Endothelial cell of umbilical vein (primary cell): ENCODE measurements at regions not wholly inside any gene's neighbourhood (a gene's known extent, or its start where the extent isn't known, plus 50 kb on each side); places are given as distances from the start of the nearest gene placed in this dataset.
"Not testable (repeated sequence)": the region's sequence is repeated elsewhere in the genome, so short reads cannot be mapped to it uniquely, and the experiment has no call there.

Source experiments
- CTCF ChIP-seq, 2 donors: IDR thresholded peaks; 1 replicate in 1 of 2; 2 replicates in 1 of 2; pipeline ENCODE4 v1.5.1; 2011; ENCODE audit warnings: low read length in 2 of 2, mild to moderate bottlenecking in 2 of 2, moderate library complexity in 2 of 2, control low read depth in 1 of 2, inconsistent platforms in 1 of 2, low read depth in 1 of 2; ENCODE audit not compliant: insufficient read depth in 1 of 2; ENCODE audit errors: extremely low read depth in 1 of 2
- POLR2A ChIP-seq: IDR thresholded peaks from 2 replicates; pipeline ENCODE4 v1.6.1; 2012; ENCODE audit warnings: low read depth, mild to moderate bottlenecking, control low read depth, low read length

- TF ChIP-seq CTCF (IDR thresholded peaks at IDR 0.05; ENCODE audit: extremely low read depth in 1 of 2, insufficient read depth in 1 of 2, low read depth in 1 of 2, low read length in 2 of 2); POLR2A: not testable (repeated sequence)
These were observed 132.3 kb downstream of the CXCL12 start for GRCh38 chr10:44252631-44253030.
